GM10248 (cell line): ENCODE measurements at regions not wholly inside any gene's neighbourhood (a gene's known extent, or its start where the extent isn't known, plus 50 kb on each side); places are given as distances from the start of the nearest gene placed in this dataset.
"Not testable (repeated sequence)": the region's sequence is repeated elsewhere in the genome, so short reads cannot be mapped to it uniquely, and the experiment has no call there.

Source experiments
- CTCF ChIA-PET: fragments of 300-600 bp; sonication (Branson Sonifier 250); formaldehyde crosslinking; extraction: SDS; loops from one replicate; lab custom pipeline; 2021; ENCODE audit warnings: antibody characterized with exemption; lab: Yijun Ruan, JAX
- POLR2A ChIA-PET: fragments of 350-650 bp; sonication (Branson Sonifier 250); formaldehyde crosslinking; extraction: SDS; loops from one replicate; lab custom pipeline; 2020; ENCODE audit warnings: antibody characterized with exemption; lab: Yijun Ruan, JAX
- DNase-seq: peaks from one replicate; pipeline ENCODE4 v3.0.0; 2012; ENCODE audit errors: extremely low spot score
- CTCF ChIP-seq: IDR thresholded peaks from 2 replicates; pipeline ENCODE4 v1.5.1; 2012; ENCODE audit warnings: mild to moderate bottlenecking, low read depth; ENCODE audit errors: extremely low read depth, missing control alignments, control extremely low read depth

- POLR2A ChIA-PET: no interaction called here
- DNase-seq: no peak
- CTCF ChIA-PET: no interaction called here
- TF ChIP-seq CTCF: no peak
Measured at GRCh38 chr11:98409069-98409468, 611.7 kb upstream of the CNTN5 start.

GRCh38 chr11:98411777-98412176 is 609.0 kb upstream of the CNTN5 start:
- DNase-seq: no peak
- ChIA-PET CTCF (no interaction called here), POLR2A (no interaction called here)
- no peak for TF ChIP-seq CTCF

GRCh38 chr11:98417256-98417755 is 603.4 kb upstream of the CNTN5 start:
- POLR2A ChIA-PET: no interaction called here
- TF ChIP-seq CTCF: no peak
- no peak for DNase-seq
- CTCF ChIA-PET: no interaction called here

GRCh38 chr11:98423933-98424332 is 596.8 kb upstream of the CNTN5 start:
- ChIA-PET POLR2A (no interaction called here), CTCF (no interaction called here)
- no peak for TF ChIP-seq CTCF
- no peak for DNase-seq

DNA sequence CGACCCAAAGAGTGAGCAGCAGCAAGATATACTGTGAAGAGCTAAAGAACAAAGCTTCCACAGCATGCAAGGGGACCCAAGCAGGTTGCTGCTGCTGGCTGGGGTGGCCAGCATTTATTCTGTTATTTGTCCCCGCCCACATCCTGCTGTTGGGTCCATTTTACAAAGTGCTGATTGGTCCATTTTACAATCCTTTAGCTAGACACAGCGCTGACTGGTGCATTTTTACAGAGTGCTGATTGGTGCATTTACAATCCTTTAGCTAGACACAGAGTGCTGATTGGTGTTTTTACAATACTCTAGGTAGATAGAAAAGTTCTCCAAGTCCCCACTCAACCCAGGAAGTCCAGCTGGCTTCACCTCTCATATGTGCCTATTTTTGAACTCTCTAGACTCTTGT is 596.0 kb upstream of the CNTN5 start:
- POLR2A ChIA-PET, DNase-seq, CTCF ChIA-PET: not testable (repeated sequence)

GRCh38 chr11:98431463-98432359 is 589.0 kb upstream of the CNTN5 start:
- ChIA-PET CTCF (interaction anchor here (1.0 kb wide), 1 partner anchor 12 kb away, joined by 3 read pairs; no protein-coding TSS in a partner anchor), POLR2A (no interaction called here)
- DNase-seq: no peak
- no peak for TF ChIP-seq CTCF

DNA sequence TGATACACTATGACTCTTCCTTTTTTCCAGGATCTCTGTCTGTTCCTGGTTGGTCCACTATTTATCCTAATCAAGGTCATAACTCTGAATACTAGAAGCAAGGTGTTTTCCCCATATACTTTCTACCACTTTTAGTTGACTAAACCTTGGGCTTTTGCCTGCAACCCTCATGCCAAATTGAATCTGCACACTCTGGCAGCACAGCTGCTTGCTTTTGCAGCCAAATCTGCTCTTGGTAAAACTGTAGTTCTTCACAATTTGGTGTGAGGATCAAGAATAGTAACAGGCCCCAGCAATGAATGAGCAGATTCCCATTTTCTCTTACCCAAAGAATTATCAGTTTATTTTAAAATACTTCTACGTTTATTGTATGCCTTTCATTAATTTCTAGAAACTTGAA is 586.5 kb upstream of the CNTN5 start:
- POLR2A ChIA-PET: no interaction called here
- CTCF ChIA-PET: no interaction called here
- DNase-seq: no peak
- no peak for TF ChIP-seq CTCF
